Occipital lobe (tissue), 1 donor: ENCODE measurements at regions not wholly inside any gene's neighbourhood (a gene's known extent, or its start where the extent isn't known, plus 50 kb on each side); places are given as distances from the start of the nearest gene placed in this dataset.

Experiments used
- DNase-seq: peaks from one replicate; lab custom pipeline; 2025; lab: John Stamatoyannopoulos, UW

- DNase-seq, result no peak
Observed at GRCh38 chr10:124229989-124230634, 136.7 kb upstream of the CHST15 start.

GRCh38 chr10:124229201-124229988 lies 136.0 kb upstream of the CHST15 start:
- no peak for DNase-seq

DNA sequence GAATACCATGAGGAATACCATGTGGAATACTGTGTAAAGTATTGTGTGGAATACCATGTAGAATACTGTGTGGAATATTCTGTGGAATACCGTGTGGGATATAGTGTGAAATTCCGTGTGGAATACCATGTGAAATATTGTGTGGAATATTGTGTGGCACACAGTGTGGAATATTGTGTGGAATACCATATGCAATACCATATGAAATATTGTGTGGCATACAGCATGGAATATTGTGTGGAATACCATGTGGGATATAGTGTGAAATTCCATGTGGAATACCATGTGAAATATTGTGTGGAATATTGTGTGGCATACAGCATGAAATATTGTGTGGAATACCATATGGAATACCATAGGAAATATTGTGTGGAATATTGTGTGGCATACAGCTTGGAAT lies 135.1 kb upstream of the CHST15 start:
- no peak for DNase-seq

DNA sequence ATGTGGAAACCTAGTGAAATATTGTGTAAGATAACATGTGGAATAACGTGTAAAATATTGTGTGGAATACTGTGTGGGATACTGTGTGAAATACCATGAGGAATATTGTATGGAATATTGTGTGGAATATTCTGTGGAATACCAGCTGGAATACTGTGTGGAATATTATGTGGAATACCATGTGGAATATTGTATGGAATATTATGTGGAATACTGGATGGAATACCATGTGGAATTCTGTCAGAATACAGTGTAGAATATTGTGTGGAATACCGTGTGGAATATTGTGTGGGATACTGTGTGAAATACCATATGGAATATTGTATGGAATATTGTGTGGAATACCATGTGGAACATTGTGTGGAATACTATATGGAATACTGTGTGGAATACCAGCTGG lies 134.6 kb upstream of the CHST15 start:
- no peak for DNase-seq

DNA sequence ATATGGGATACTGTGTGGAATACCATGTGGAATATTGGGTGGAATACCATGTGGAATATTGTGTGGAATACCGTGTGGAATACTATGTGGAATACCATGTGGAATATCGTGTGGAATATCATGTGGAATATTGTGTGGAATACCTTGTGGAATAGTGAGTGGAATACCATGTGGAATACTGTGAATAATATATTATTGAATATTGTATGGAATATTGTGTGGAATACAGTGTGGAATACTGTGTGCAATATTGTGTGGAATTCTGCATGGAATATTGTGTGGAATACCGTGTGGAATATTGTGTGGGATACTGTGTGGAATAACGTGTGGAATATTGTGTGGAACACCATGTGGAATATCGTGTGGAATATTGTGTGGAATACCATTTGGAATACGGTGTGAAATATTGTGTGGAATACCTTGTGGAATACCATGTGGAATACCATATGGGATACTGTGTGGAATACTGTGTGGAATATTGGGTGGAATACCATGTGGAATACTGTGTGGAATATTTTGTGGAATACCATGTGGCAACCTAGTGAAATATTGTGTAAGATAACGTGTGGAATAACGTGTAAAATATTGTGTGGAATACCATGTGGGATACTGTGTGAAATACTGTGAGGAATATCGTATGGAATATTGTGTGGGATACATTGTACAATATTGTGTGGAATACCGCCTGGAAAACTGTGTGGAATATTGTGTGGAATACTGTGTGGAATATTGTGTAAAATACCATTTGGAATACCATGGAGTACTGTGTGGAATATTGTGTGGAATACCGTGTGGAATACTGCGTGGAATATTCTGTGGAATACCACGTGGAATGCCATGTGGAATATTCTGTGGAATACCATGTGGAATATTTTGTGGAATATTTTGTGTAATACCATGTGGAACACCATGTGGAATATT lies 133.9 kb upstream of the CHST15 start:
- DNase-seq, result no peak

GRCh38 chr10:124226271-124227054 lies 133.1 kb upstream of the CHST15 start:
- DNase-seq, result no peak

GRCh38 chr10:124225467-124226270 lies 132.3 kb upstream of the CHST15 start:
- DNase-seq, result no peak

DNA sequence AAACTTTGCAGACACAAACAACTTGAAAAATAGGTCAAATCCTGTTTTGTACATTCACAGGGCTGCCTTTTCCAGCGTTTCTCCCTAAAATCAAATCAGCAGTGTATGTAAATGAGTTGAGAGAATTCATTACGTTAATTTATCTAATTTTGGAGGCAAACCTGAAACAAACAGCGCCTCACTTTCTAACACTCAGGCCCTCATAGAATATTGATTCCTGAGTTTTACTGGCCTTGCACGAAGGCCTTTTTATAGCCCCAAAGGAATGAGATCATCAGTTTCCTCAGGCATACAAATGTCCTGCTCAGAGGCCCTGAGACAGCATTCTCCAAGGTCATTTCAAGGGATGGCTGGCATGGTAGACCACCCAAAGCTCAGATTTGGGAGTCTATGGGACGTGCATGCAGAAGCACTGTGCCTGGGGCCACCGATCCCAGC lies 131.7 kb upstream of the CHST15 start:
- no peak for DNase-seq

- DNase-seq, result no peak
Observed at GRCh38 chr10:124224331-124225028, 131.1 kb upstream of the CHST15 start.

DNA sequence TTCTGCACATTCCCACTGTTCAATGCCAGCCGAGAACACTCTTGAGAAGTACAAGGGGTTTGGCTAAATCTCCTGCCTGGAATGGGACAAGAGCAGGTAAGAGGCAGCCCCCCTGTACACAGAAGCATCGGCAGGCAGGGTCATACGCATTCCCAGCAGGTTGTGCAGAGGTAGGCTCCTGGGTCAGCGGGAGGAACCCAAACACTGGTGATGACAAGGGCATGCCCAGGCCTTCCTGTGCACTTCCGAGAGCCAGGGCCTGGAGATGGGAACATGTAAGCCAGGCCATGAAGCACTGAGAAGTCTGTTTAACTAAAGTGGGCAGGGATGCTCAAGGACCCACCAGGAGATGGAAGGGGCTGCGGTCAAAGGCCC lies 130.3 kb upstream of the CHST15 start:
- DNase-seq, result no peak

DNA sequence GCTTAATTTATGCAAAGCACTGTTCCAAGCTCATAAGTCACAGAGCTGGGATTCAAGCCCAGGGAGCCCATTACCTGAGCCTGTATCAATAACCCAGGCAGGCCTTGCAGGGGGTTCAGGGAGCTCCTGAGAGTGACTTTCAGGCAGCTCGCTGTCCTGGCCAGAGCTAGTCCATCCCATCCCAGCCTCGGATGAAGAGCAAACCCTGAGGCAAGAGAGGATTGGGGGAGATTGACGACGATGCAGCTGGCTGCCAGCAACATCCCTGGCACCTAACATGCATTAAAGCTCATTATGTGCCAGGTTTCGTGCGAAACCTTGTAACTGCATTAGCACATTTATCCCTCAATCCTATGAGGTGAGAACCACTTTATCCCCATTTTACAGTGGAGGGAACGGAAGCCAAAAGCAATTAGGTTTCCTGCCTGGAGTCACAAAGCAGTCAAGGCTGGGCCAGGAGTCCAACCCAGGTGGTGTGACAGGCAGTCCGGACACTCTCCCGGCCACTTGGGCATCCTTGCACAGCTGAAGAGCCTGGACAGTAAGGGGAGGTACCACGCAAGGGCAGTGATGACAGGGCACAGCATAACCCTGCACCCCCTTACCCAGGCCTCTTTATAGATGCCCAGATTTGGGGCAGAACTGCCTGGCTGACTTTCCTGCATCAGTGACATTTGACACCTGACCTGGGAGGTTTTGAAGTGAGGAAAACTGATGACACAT lies 129.8 kb upstream of the CHST15 start:
- no peak for DNase-seq

- no peak for DNase-seq
Observed at GRCh38 chr10:124222318-124222987, 129.1 kb upstream of the CHST15 start.

DNA sequence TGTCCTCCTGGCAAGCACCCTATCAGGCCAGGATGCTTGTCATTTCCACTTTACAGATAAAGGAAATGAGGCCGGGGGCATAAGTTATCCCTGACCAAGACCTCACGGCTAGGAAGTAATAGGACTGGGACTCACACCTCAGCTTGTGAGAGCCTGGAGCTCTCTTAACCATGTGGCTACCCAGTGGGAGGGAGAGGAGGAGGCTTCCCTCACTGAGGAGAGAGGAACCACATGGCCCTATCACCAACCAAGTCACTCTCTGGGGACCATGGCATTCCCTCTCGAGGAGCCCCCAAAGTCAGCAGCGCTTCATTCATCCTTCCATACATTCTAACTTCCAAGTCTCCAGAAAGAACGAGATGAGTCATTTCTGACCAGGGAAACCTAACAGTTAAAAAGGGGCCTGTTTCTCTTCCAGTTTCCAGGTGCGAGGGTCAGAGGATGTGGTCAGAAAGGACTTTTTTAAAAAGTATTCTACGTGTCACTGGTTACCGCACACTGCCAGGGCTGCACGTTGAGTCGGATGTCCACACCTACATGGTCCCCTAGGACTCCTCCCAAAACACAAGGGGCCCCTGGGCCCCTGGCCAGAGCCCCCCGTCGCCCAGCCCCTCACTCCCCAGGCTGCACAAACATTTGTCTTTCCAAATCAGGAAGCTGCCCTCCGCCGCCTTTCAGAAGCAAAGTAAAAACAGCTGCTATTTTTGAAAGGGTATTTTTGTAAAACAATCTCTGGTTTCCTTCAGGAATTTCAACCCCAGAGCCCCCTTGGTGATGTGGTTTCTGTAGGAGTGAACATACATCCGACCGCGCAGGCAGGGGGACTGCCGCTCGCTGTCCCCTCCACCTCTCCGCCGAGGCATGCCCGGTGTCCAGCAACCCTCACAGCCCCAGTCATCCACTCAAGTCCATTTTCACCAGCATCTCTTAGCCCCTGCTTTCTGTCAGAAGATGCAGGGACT lies 128.2 kb upstream of the CHST15 start:
- no peak for DNase-seq

DNA sequence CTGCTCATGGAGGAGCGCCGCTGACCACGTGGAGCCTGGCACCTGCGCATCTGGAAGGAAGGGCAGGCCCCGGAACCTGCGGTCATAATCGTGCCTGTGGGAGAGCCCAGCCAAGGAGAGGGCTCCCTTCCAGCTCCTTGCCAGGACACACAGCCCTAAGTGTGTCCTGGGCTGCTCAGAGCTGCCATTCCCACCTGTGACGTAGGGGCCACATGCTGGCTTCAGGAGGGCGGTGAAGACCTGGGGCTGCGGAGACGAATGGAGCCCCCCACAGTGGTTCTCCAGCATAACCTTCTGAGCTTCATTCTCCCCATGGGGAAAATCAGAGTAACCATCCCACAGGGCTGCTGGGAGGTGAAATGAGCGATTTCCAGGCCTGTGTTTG lies 127.6 kb upstream of the CHST15 start:
- DNase-seq, result no peak

GRCh38 chr10:124220547-124220946 lies 127.1 kb upstream of the CHST15 start:
- no peak for DNase-seq

- no peak for DNase-seq
Observed at GRCh38 chr10:124219655-124220054, 126.3 kb upstream of the CHST15 start.

DNA sequence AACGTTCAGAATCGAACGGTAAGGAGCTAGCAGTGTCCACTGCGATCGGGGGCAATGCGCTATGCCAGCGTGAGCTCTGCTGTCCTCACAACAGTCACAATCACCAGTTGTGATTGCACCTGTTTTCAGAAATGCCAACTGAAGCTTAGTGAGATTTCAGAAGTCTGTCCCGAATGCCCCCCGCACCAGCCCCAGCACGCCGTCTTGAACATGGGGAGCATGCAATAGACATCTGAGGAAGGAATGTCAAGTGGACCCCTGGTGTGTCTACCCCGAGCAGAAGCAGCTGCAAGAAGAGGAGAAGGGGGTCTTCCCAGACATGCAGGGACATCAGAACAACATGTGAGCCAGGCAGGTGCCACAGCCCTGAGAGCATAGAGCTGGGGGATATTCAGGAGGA lies 125.7 kb upstream of the CHST15 start:
- no peak for DNase-seq
